Endothelial cell of umbilical vein (primary cell): ENCODE measurements at regions not wholly inside any gene's neighbourhood (a gene's known extent, or its start where the extent isn't known, plus 50 kb on each side); places are given as distances from the start of the nearest gene placed in this dataset.

Experiments used
- CTCF ChIP-seq, 2 donors: IDR thresholded peaks; 1 replicate in 1 of 2; 2 replicates in 1 of 2; pipeline ENCODE4 v1.5.1; 2011; ENCODE audit warnings: low read length in 2 of 2, mild to moderate bottlenecking in 2 of 2, moderate library complexity in 2 of 2, control low read depth in 1 of 2, inconsistent platforms in 1 of 2, low read depth in 1 of 2; ENCODE audit not compliant: insufficient read depth in 1 of 2; ENCODE audit errors: extremely low read depth in 1 of 2
- JUN ChIP-seq: IDR thresholded peaks from 2 replicates; pipeline ENCODE4 v1.6.1; 2011; ENCODE audit warnings: borderline replicate concordance, low read depth; ENCODE audit not compliant: insufficient read length, insufficient read depth
- MAX ChIP-seq: IDR thresholded peaks from 2 replicates; pipeline ENCODE4 v1.6.1; 2011; ENCODE audit not compliant: insufficient read depth, insufficient read length
- MYC ChIP-seq: IDR thresholded peaks from one replicate; pipeline ENCODE4 v1.6.1; 2011; ENCODE audit warnings: mild to moderate bottlenecking, low read depth, low read length
- POLR2A ChIP-seq: IDR thresholded peaks from 2 replicates; pipeline ENCODE4 v1.6.1; 2012; ENCODE audit warnings: low read depth, mild to moderate bottlenecking, control low read depth, low read length
- POLR2AphosphoS5 ChIP-seq: IDR thresholded peaks from 2 replicates; pipeline ENCODE4 v1.6.1; 2012; ENCODE audit warnings: low read depth, mild to moderate bottlenecking, control low read depth, low read length, moderate library complexity; ENCODE audit not compliant: insufficient read depth

GRCh38 chr5:136689552-136689951 is 324.2 kb upstream of the TRPC7 start:
- TF ChIP-seq CTCF (IDR thresholded peaks at IDR 0.05; ENCODE audit: extremely low read depth in 1 of 2, insufficient read depth in 1 of 2, low read depth in 1 of 2, low read length in 2 of 2) = no peak
- TF ChIP-seq POLR2AphosphoS5 = no peak
- no peak for TF ChIP-seq POLR2A
- no peak for TF ChIP-seq JUN
- TF ChIP-seq MAX = no peak
- TF ChIP-seq MYC = no peak
